Esophagus squamous epithelium (tissue), 5 donors: ENCODE measurements at regions not wholly inside any gene's neighbourhood (a gene's known extent, or its start where the extent isn't known, plus 50 kb on each side); places are given as distances from the start of the nearest gene placed in this dataset.

ENCODE experiments used
- DNase-seq: peaks from one replicate; lab custom pipeline; 2025; lab: John Stamatoyannopoulos, UW
- H3K27ac ChIP-seq, 4 donors: fragments of 200-600 bp; sonication (generic); one replicate each; pipeline ENCODE4 v1.5.1; 2016 to 2019; ENCODE audit warnings: mild to moderate bottlenecking in 1 of 4
- H3K27me3 ChIP-seq, 4 donors: fragments of 200-600 bp; sonication (generic); 1 replicate in 3 of 4; 2 replicates in 1 of 4; pipeline versions ENCODE4 v1.5.1 to v1.6.0; 2017 to 2021; ENCODE audit warnings: antibody characterized with exemption in 1 of 4
- H3K36me3 ChIP-seq, 3 donors: fragments of 200-600 bp; sonication (generic); one replicate each; pipeline ENCODE4 v1.5.1; 2016 to 2019
- H3K4me1 ChIP-seq, 3 donors: fragments of 200-600 bp; sonication (generic); one replicate each; pipeline ENCODE4 v1.5.1; 2017 to 2019
- H3K4me3 ChIP-seq, 4 donors: fragments of 200-600 bp; sonication (generic); 1 replicate in 3 of 4; 2 replicates in 1 of 4; pipeline ENCODE4 v1.5.1; 2016 to 2019; ENCODE audit warnings: mild to moderate bottlenecking in 2 of 4, moderate library complexity in 1 of 4
- H3K9me3 ChIP-seq, 3 donors: fragments of 200-600 bp; sonication (generic); one replicate each; pipeline ENCODE4 v1.5.1; 2016 to 2019
- POLR2A ChIP-seq, 4 donors: fragments of 450-650 bp; IDR thresholded peaks; one replicate each; pipeline ENCODE4 v1.6.1; 2017; ENCODE audit warnings: antibody characterized with exemption in 4 of 4, mild to moderate bottlenecking in 4 of 4, moderate library complexity in 3 of 4
- WGBS, 2 donors: methylation state at CpG; one replicate each; pipeline ENCODE4 v1.1.5; 2018; 5-methylcytosine and 5-hydroxymethylcytosine counted together
- intact Hi-C: fragments of 100-400 bp; cut with DNase I; formaldehyde crosslinking; loops from one replicate; pipeline ENCODE4 v1.15.0; 2022
- TF ChIP-seq, protein P1 (sequence below), 6 experiments: fragments of 450-650 bp in 4 of 6; fragments of 200-600 bp in 2 of 6; sonication (generic) in 2 of 6; IDR thresholded peaks; one replicate each; pipeline ENCODE4 v1.5.1; 2016 to 2019; ENCODE audit warnings: antibody characterized with exemption in 6 of 6, mild to moderate bottlenecking in 4 of 6, moderate library complexity in 4 of 6
- donor health status: DM: yes; HTN: yes; CAD: no.

- no peaks in the 10 kb centered on the region for H3K36me3 ChIP-seq
- no peak for DNase-seq
- TF ChIP-seq, protein P1, sequence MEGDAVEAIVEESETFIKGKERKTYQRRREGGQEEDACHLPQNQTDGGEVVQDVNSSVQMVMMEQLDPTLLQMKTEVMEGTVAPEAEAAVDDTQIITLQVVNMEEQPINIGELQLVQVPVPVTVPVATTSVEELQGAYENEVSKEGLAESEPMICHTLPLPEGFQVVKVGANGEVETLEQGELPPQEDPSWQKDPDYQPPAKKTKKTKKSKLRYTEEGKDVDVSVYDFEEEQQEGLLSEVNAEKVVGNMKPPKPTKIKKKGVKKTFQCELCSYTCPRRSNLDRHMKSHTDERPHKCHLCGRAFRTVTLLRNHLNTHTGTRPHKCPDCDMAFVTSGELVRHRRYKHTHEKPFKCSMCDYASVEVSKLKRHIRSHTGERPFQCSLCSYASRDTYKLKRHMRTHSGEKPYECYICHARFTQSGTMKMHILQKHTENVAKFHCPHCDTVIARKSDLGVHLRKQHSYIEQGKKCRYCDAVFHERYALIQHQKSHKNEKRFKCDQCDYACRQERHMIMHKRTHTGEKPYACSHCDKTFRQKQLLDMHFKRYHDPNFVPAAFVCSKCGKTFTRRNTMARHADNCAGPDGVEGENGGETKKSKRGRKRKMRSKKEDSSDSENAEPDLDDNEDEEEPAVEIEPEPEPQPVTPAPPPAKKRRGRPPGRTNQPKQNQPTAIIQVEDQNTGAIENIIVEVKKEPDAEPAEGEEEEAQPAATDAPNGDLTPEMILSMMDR (IDR thresholded peaks at IDR 0.05) = no peak
- TF ChIP-seq POLR2A (IDR thresholded peaks at IDR 0.05) = no peak
- 71 to 79% methylated on average over 4 of the region's 4 CpGs for WGBS, 2 donors
- no peaks in the 10 kb centered on the region for H3K4me1 ChIP-seq
- H3K27me3 ChIP-seq = no peaks in the 10 kb centered on the region
- H3K4me3 ChIP-seq = no peak overlapping the region
- H3K9me3 ChIP-seq = peaks cover 0 to 4% (median 0%) of the 10 kb centered on the region in 3 donors
- no peak overlapping the region for H3K27ac ChIP-seq
- intact Hi-C loops = no loop called here
Measured at GRCh38 chr2:65823511-65823910, 391.1 kb upstream of the SPRED2 start.

- no peak for DNase-seq
- Histone ChIP-seq H3K4me1 (no peaks in the 10 kb centered on the region), H3K36me3 (no peaks in the 10 kb centered on the region), H3K9me3 (peaks cover 0 to 4% (median 0%) of the 10 kb centered on the region in 3 donors), H3K4me3 (no peak overlapping the region), H3K27me3 (no peaks in the 10 kb centered on the region), H3K27ac (no peak overlapping the region)
- TF ChIP-seq POLR2A (IDR thresholded peaks at IDR 0.05) = no peak
- TF ChIP-seq, protein P1 (IDR thresholded peaks at IDR 0.05) = no peak
- 73 to 81% methylated on average over 6 of the region's 6 CpGs for WGBS, 2 donors
- intact Hi-C loops = no loop called here
Measured at GRCh38 chr2:65820454-65820853, 388.1 kb upstream of the SPRED2 start.

DNA sequence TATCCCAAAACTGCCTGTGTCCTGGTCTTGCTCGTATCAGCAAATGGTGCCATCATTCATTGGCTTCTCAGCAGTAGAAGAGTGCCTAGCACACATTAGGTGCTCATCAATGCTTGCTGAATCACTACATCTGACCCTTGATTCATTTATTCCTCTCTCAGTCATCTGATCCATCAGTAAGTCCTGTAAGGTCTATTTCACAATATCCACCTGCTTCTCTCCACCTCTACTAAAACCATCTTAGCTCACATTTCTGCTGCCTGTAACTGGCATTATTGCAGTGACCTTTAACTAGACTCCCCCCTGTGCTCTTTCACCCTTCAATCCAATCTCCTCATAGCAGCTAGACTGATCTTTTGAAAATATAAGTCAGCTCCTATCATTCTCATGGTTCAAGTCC is 387.6 kb upstream of the SPRED2 start:
- Histone ChIP-seq H3K27ac (no peak overlapping the region), H3K27me3 (no peaks in the 10 kb centered on the region), H3K9me3 (peaks cover 0 to 4% (median 0%) of the 10 kb centered on the region in 3 donors), H3K4me3 (no peak overlapping the region), H3K36me3 (no peaks in the 10 kb centered on the region), H3K4me1 (no peaks in the 10 kb centered on the region)
- 81 to 84% methylated on average over 1 of the region's 1 CpG for WGBS, 2 donors
- TF ChIP-seq POLR2A (IDR thresholded peaks at IDR 0.05) = no peak
- DNase-seq = no peak
- intact Hi-C loops = no loop called here

GRCh38 chr2:65818873-65819451 is 386.6 kb upstream of the SPRED2 start:
- Histone ChIP-seq H3K9me3 (peaks cover 0 to 4% (median 0%) of the 10 kb centered on the region in 3 donors), H3K27ac (no peak overlapping the region), H3K27me3 (no peaks in the 10 kb centered on the region), H3K4me3 (no peak overlapping the region), H3K4me1 (no peaks in the 10 kb centered on the region), H3K36me3 (no peaks in the 10 kb centered on the region)
- intact Hi-C loops = no loop called here
- DNase-seq = no peak
- WGBS, 2 donors = 57 to 78% methylated on average over 3 of the region's 3 CpGs
- TF ChIP-seq, protein P1 (IDR thresholded peaks at IDR 0.05) = no peak
- TF ChIP-seq POLR2A (IDR thresholded peaks at IDR 0.05) = no peak

DNA sequence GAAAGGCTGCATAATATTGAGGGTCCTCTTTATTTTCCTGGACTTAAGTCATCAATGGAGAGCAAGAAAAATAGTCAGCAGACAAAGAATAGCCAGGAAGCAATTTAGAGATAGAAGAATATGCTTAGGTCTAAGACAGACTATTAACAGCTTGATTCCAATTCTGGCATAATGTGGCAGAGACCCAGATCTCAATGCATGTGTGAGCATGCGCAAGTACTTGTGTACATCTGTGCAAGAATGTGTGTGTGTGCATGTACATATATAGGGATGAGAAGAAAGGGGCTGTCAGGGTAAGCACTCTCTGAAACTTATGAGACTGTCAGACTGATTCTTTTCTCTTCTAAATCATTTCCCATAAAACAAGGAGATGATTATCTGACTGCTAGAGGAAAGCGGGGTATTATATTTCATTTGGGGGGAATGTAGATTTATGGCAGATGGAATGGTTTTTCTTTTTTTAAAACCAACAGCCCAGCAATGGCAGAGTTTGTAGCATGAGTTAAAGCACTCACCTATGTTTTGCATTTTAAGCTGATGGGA is 381.3 kb upstream of the SPRED2 start:
- Histone ChIP-seq H3K36me3 (no peaks in the 10 kb centered on the region), H3K27me3 (no peaks in the 10 kb centered on the region), H3K4me3 (no peak overlapping the region), H3K9me3 (no peaks in the 10 kb centered on the region), H3K27ac (no peak overlapping the region), H3K4me1 (no peaks in the 10 kb centered on the region)
- 84 to 89% methylated on average over 2 of the region's 2 CpGs for WGBS, 2 donors
- intact Hi-C loops = no loop called here
- DNase-seq = no peak
- TF ChIP-seq, protein P1 (IDR thresholded peaks at IDR 0.05) = no peak
- TF ChIP-seq POLR2A (IDR thresholded peaks at IDR 0.05) = no peak
